CD4-positive, alpha-beta T cell (primary cell): ENCODE measurements at regions not wholly inside any gene's neighbourhood (a gene's known extent, or its start where the extent isn't known, plus 50 kb on each side); places are given as distances from the start of the nearest gene placed in this dataset.

Source experiments
- ATAC-seq: fragments of 200-7000 bp; cut with Tn5 transposase; one replicate; pipeline ENCODE4 v1.10.0; 2022; ENCODE audit warnings: mild to moderate bottlenecking; ENCODE audit not compliant: poor library complexity
- CTCF ChIA-PET: fragments of 350-600 bp; sonication (Branson Sonifier 250); formaldehyde crosslinking; loops from one replicate; lab custom pipeline; 2021; ENCODE audit warnings: antibody characterized with exemption, inconsistent platforms; lab: Charles Lee
- POLR2A ChIA-PET: fragments of 350-600 bp; sonication (Branson Sonifier 250); formaldehyde crosslinking; loops from one replicate; lab custom pipeline; 2021; ENCODE audit warnings: antibody characterized with exemption, inconsistent platforms; lab: Charles Lee
- DNase-seq, 14 experiments: peaks; one replicate each; pipeline ENCODE4 v3.0.0-alpha.2; 2013 to 2020; ENCODE audit warnings: mixed read lengths in 2 of 14
- H3K27ac ChIP-seq, 2 donors: one replicate each; pipeline versions ENCODE4 v1.5.1 to v1.7.0; 2013; ENCODE audit warnings: low read length in 2 of 2, low read depth in 1 of 2, mild to moderate bottlenecking in 1 of 2
- H3K27me3 ChIP-seq, 2 experiments: 1 replicate in 1 of 2; 2 replicates in 1 of 2; pipeline versions ENCODE4 v1.6.1 to v1.7.0; 2013; ENCODE audit warnings: low read length in 2 of 2, control low read depth in 1 of 2, mild to moderate bottlenecking in 1 of 2, moderate library complexity in 1 of 2; ENCODE audit not compliant: insufficient read depth in 2 of 2, control insufficient read depth in 1 of 2
- H3K36me3 ChIP-seq: one replicate; pipeline ENCODE4 v1.6.1; 2013; ENCODE audit warnings: low read length, control low read depth; ENCODE audit not compliant: insufficient read depth
- H3K4me1 ChIP-seq: one replicate; pipeline ENCODE4 v1.6.1; 2013; ENCODE audit warnings: low read length, control low read depth; ENCODE audit not compliant: insufficient read depth
- H3K4me3 ChIP-seq: one replicate; pipeline ENCODE4 v1.5.1; 2013; ENCODE audit warnings: mild to moderate bottlenecking, low read length, moderate library complexity
- H3K9me3 ChIP-seq, 2 experiments: 1 replicate in 1 of 2; 2 replicates in 1 of 2; pipeline versions ENCODE4 v1.6.1 to v1.7.0; 2013; ENCODE audit warnings: low read length in 2 of 2, mild to moderate bottlenecking in 2 of 2, control low read depth in 1 of 2, moderate library complexity in 1 of 2; ENCODE audit not compliant: control insufficient read depth in 1 of 2, insufficient read depth in 1 of 2
- H3K27ac Mint-ChIP-seq: one replicate; pipeline ENCODE4 v1.8.0; 2020; ENCODE audit warnings: mixed read lengths
- H3K27me3 Mint-ChIP-seq: one replicate; pipeline ENCODE4 v1.8.0; 2021; ENCODE audit warnings: mixed read lengths
- H3K36me3 Mint-ChIP-seq: one replicate; pipeline ENCODE4 v1.8.0; 2021; ENCODE audit warnings: low read depth, mixed read lengths
- H3K4me1 Mint-ChIP-seq: one replicate; pipeline ENCODE4 v1.8.0; 2021; ENCODE audit warnings: low read depth, mixed read lengths
- H3K4me3 Mint-ChIP-seq: one replicate; pipeline ENCODE4 v1.8.0; 2020; ENCODE audit warnings: mild to moderate bottlenecking, mixed read lengths
- H3K9me3 Mint-ChIP-seq: one replicate; pipeline ENCODE4 v1.8.0; 2020; ENCODE audit warnings: mixed read lengths
- intact Hi-C, 2 experiments: fragments of 100-400 bp; cut with DNase I in 1 of 2; cut with micrococcal nuclease in 1 of 2; formaldehyde crosslinking; loops; one replicate each; pipeline versions ENCODE4 v1.15.1 to v1.9.0; 2023 to 2025; cut with DNase I, micrococcal nuclease
- TF ChIP-seq, protein P1 (sequence below): fragments of 200-600 bp; IDR thresholded peaks from one replicate; pipeline ENCODE4 v1.8.0; 2022; ENCODE audit warnings: antibody characterized with exemption, mild to moderate bottlenecking

DNA sequence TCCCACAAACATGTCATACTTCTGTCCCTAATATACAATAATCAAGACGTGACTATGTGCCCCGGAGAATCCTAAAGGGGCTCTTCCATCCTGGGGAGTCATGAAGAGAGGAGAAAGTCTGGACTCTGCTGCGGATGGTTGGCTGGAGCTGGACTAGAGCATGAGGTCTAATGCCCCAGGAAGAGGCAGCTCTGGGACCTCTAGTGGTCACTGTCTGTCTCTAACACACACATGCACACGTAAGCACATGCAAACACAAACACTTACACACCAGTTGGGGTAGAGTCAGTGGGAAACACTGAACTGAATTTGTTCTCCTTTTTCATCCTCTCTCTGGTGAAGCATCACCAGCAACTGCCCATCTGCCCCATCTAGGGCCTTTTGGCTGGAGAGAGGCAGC is 271.6 kb downstream of the TDRD15 start:
- TF ChIP-seq, protein P1, sequence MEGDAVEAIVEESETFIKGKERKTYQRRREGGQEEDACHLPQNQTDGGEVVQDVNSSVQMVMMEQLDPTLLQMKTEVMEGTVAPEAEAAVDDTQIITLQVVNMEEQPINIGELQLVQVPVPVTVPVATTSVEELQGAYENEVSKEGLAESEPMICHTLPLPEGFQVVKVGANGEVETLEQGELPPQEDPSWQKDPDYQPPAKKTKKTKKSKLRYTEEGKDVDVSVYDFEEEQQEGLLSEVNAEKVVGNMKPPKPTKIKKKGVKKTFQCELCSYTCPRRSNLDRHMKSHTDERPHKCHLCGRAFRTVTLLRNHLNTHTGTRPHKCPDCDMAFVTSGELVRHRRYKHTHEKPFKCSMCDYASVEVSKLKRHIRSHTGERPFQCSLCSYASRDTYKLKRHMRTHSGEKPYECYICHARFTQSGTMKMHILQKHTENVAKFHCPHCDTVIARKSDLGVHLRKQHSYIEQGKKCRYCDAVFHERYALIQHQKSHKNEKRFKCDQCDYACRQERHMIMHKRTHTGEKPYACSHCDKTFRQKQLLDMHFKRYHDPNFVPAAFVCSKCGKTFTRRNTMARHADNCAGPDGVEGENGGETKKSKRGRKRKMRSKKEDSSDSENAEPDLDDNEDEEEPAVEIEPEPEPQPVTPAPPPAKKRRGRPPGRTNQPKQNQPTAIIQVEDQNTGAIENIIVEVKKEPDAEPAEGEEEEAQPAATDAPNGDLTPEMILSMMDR, result no peak
- no peak overlapping the region for H3K27ac ChIP-seq
- Mint-ChIP-seq H3K27me3 (no peaks in the 10 kb centered on the region), H3K9me3 (no peaks in the 10 kb centered on the region), H3K4me3 (no peak overlapping the region), H3K4me1 (no peaks in the 10 kb centered on the region), H3K27ac (no peak overlapping the region), H3K36me3 (no peaks in the 10 kb centered on the region)
- no peaks in the 10 kb centered on the region for H3K36me3 ChIP-seq
- ATAC-seq (no peak), DNase-seq (no peak)
- ChIA-PET POLR2A (no interaction called here), CTCF (no interaction called here)
- no peak overlapping the region for H3K4me3 ChIP-seq
- H3K4me1 ChIP-seq, result no peaks in the 10 kb centered on the region
- H3K9me3 ChIP-seq, result no peaks in the 10 kb centered on the region
- no peaks in the 10 kb centered on the region for H3K27me3 ChIP-seq
- intact Hi-C loops, result no loop called here

DNA sequence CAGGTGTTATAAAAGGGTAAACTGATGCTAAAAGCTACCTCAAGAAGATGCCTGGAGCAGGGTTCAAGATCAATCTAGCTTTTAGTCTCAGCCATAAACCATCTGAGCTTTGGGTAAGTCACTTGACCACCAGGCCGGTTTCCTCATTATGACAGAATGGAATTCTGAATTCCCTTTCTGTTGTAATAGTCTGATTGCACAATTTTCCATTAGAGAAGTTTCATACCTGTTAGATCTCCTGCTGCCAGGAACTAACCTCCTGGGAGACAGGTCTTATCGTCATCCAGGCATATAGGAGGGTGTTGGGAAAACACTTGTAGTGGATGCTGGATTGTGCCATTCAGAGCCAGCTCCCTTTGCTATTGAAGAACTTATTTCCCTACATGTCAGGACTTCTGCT is 272.5 kb downstream of the TDRD15 start:
- no peaks in the 10 kb centered on the region for H3K27me3 Mint-ChIP-seq
- no peak overlapping the region for H3K4me3 Mint-ChIP-seq
- no peaks in the 10 kb centered on the region for H3K4me1 Mint-ChIP-seq
- ATAC-seq, result no peak
- no peak overlapping the region for H3K27ac Mint-ChIP-seq
- TF ChIP-seq, protein P1, result no peak
- ChIA-PET POLR2A (no interaction called here), CTCF (no interaction called here)
- Histone ChIP-seq H3K4me1 (no peaks in the 10 kb centered on the region), H3K9me3 (no peaks in the 10 kb centered on the region), H3K27ac (no peak overlapping the region), H3K27me3 (no peaks in the 10 kb centered on the region), H3K4me3 (no peak overlapping the region), H3K36me3 (no peaks in the 10 kb centered on the region)
- peaks cover 4% of the 10 kb centered on the region for H3K9me3 Mint-ChIP-seq
- no peaks in the 10 kb centered on the region for H3K36me3 Mint-ChIP-seq
- intact Hi-C loops, result no loop called here
- no peak for DNase-seq

DNA sequence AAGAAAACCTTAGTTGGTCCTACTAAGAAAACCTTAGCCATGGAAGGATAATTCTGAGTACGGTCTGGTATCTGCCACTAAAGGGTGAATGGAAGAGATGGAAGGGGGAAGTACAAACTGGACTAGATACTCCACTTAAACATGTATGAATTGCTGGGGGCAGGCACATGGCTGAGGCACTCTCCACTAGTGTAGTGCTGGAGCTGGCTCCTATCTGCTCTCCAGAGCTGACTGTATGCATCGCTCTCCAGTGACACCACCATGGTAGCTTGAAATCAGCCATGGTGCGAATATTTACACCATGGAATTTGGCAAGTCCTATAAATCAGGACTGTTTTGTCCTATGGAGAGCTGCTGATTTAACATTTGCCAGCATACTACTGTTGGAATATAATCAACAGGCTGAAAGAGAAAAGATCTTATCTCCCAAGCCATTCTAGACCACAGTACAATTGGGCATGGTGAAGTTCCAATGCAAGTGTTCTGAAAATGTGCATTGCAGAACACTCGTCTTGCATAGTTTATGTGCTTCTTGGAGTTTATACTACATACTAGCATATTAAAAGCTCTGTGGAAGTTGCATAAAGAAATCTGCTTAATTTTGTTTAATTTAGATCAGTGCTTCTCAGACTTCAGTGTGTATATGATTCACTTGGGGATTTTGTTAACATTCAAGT is 277.4 kb downstream of the TDRD15 start:
- Mint-ChIP-seq H3K36me3 (no peaks in the 10 kb centered on the region), H3K4me3 (no peak overlapping the region), H3K9me3 (peaks cover 4% of the 10 kb centered on the region), H3K27me3 (no peaks in the 10 kb centered on the region), H3K4me1 (no peaks in the 10 kb centered on the region), H3K27ac (no peak overlapping the region)
- no peak overlapping the region for H3K4me3 ChIP-seq
- no peak overlapping the region for H3K27ac ChIP-seq
- H3K4me1 ChIP-seq, result no peaks in the 10 kb centered on the region
- DNase-seq (no peak), ATAC-seq (no peak)
- H3K36me3 ChIP-seq, result no peaks in the 10 kb centered on the region
- ChIA-PET POLR2A (no interaction called here), CTCF (no interaction called here)
- no peaks in the 10 kb centered on the region for H3K27me3 ChIP-seq
- TF ChIP-seq, protein P1, result no peak
- intact Hi-C loops, result no loop called here
- H3K9me3 ChIP-seq, result no peaks in the 10 kb centered on the region
